Islet precursor cell (in vitro differentiated cells): ENCODE measurements at regions not wholly inside any gene's neighbourhood (a gene's known extent, or its start where the extent isn't known, plus 50 kb on each side); places are given as distances from the start of the nearest gene placed in this dataset.

Experiments used
- DNase-seq: peaks from one replicate; pipeline ENCODE4 v3.0.0-alpha.2; 2018

GRCh38 chr10:4373098-4373497 lies 452.9 kb upstream of the AKR1E2 start:
- DNase-seq = no peak

DNA sequence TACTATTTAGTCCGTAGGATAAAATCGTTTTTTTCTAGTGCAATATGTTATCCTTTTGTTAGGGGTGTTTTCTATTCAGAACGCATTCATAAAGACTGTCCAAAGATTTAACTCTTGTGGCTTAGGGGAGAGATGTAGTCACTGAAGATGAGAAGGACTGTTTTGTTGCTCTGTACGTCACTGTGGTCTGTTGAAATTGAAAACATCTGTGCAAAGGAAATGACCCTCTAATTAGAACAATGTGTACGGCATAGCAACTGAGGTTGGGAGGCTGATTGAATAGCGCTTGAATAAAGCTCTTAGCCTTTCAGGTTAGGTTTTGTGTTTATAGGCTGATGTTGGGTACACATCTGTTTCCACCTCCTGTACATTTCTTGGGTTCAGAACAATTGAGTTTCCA lies 453.4 kb upstream of the AKR1E2 start:
- no peak for DNase-seq

- no peak for DNase-seq
Measured at GRCh38 chr10:4371691-4372295, 454.2 kb upstream of the AKR1E2 start.

- DNase-seq = no peak
Measured at GRCh38 chr10:4370376-4370775, 455.6 kb upstream of the AKR1E2 start.

GRCh38 chr10:4361581-4361980 lies 464.4 kb upstream of the AKR1E2 start:
- no peak for DNase-seq

DNA sequence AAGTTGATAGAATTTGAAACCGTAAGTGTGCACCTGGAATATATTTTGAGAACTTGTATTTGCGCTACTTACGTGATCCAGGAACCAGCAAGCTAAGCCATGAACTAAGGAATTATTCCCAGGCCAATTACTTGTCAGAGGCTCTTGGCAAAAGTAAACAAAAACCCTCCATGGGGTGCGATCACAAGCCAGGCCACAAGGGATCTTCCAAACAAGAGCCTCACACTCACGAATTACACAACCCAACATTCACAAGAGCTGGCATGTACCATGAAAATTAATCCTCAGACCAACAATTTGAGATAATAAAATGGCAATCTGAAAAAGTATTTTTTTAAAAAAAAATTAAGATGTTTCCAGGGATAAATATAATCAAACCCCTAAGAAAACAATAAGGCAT lies 467.0 kb upstream of the AKR1E2 start:
- no peak for DNase-seq

DNA sequence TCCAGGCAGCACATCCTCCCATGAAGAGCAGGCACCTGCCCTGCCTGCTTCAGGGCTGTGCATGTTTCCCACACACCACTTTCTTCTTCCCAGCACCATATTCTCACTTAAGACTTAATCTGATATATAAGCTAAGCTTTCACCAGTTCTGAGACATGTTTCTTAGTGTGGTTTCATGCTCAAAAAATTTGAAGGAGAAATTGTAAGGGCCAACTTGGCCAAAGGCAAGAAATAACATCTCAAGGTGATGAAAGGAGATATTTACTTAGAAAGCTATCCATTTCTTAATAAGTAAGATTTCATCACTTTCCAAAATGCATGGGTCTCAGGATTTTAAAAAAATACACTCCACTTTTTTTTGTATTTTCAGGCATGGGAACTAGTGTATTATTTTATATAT lies 468.1 kb upstream of the AKR1E2 start:
- DNase-seq = no peak

DNA sequence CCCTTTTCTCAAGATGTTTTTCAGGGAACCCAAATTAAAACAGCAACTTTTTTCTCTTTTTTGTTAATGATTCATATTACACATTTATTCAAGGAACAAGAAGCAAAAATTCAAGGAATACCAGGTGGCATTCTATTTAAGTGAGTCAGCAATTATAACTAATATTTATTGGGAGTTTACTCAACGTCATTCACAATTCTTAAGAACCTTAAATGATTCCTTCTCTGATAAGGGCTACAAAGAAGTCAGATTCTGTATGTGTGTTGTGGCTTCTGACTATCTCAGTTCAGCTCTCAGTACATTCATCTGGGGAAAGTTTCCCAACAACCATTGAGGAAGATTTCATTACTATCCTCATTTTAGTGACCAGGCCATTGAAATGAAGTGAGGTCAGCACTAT lies 470.7 kb upstream of the AKR1E2 start:
- no peak for DNase-seq

DNA sequence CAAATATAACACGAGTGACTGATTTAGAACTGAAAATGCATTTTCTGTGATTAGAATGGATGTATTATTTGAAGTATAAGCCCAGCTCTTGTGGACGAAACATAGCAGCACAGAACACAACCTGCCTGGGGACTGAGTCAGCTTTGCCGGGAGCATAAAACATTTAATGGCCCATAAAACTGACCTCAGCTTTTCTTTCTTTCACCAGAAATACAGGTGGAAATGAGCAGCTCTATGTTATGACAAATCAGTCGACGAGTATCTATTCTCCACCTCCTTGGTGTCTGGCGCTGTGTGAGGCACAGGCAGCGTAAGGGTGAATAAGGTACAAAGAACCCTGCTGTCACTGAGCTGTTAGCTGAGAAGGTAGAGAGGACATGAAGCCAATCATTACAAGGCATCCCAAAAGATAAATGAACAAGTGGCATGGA lies 471.6 kb upstream of the AKR1E2 start:
- DNase-seq = peak; percentile 86

- DNase-seq = no peak
Measured at GRCh38 chr10:4353964-4354363, 472.0 kb upstream of the AKR1E2 start.

DNA sequence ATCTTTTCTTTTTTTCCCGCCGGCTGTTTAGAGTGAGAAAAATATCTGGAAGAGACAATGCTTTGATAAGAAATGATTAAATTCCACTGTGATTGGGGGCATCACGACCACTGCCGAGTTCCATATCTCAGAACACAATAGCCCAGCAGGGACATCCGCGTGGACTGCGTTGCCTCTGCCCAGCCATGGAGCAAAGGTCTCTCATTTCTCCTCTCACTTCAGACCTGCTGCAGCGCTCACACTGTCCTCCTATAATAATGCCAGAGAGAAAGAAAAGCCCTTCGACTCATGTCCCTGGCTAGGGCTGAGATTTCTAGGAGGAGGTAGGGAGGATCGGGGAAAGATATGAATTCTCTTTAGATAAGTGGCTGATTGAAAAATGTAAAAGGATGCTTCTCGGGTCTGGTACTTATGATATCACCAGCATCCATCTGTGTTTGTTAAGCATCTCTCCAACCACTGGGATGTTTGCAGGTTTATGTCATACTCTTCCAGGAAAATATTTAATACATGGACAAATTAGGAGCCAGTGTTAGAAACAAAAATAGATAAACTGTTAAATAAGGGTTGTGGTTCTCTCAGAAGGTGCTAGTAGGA lies 472.9 kb upstream of the AKR1E2 start:
- DNase-seq = no peak

GRCh38 chr10:4352414-4352961 lies 473.5 kb upstream of the AKR1E2 start:
- DNase-seq = no peak

DNA sequence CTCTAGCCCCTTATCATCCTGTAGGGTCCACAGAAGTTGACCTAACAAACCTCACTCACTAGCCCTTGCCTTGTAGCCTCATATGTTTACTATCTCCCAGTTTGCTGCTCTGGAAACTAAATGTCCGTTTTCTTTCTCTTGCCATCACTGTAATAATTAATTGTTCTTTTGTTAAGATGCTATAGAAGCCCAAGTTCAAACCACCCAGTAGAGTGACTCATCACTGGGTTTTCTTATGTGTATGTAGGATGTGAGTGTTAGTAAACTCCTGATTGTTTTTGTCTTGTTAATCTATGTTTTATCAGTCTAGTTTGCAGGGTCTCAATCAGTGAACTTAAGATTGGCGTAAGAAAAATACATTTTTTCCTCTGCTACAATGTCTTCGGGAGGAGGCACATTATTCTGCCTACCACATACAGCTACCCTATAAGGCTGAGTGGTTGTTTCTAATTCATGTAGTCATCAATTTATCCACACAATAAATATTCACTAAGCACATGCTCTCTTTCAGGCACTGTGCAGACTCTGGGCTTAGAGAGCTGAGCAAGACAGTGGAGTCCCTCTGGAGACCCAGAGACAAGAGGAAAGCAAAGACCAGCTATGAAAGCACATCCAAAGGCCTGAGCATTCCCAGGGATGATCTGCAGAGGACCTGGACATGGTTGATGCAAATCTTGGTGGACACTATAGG lies 474.1 kb upstream of the AKR1E2 start:
- no peak for DNase-seq

DNA sequence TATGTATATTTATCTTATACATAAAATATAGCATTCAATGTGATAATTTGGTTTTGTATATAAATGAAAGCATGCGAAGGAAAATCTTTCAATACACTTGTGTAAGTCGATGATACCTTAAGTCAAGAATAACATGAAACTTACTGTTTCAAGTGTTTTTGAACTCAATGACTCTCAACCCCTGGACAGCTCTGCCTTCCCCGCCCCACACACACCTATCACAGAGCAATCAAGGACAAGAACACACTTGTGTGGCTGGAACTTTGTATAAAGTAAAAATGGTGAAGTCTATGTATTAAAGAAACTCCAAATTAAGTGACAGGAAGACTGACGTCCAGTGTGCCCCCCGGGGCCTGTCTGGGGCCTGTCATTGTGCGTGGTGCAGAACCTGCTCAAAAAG lies 478.6 kb upstream of the AKR1E2 start:
- no peak for DNase-seq

GRCh38 chr10:4345877-4346646 lies 479.9 kb upstream of the AKR1E2 start:
- DNase-seq = no peak

DNA sequence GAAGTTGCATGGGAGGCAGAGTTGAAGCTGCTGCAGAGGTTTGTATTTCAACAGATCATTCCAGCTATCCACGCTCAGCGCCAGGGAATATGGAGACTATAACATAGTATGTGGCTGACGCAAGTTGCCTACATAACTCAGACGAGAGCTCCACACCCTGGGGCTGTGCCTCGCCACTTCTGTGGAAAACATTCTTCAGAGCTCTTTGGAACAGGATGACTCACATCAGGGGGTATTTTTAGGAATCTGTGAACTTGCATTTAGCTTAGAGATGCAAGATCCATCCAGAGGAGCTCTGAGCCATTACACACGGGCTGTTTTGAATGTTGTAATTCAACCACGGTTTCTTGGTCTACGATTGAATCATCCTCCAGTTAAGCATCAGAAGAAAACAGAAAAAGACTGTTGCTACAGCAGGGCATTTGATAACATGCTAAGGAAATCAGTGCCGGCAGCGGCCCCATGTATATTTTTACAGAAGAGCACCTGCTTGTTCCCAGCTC lies 481.5 kb upstream of the AKR1E2 start:
- DNase-seq = peak; percentile 98

DNA sequence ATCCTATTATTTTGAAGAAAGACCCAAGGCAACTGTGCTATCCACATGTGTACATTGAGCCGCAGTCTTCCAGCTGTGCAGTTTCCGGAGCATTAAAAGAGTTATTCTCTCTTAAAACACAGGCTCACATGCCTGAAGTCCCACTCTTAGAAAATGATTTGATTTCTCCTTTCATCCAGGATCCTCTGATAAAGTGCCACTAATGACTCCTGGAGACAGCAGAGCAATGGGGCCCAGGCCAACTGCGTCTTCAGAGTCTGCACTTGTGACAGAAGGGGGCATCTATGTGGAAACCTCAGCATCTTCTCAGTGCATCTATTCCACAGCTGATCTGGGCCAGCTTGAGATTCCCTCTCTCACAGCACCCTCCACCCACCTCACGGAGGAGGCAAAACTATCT lies 482.1 kb upstream of the AKR1E2 start:
- no peak for DNase-seq

- DNase-seq = no peak
Measured at GRCh38 chr10:4343091-4343490, 482.9 kb upstream of the AKR1E2 start.

- DNase-seq = no peak
Measured at GRCh38 chr10:4338768-4339167, 487.2 kb upstream of the AKR1E2 start.

DNA sequence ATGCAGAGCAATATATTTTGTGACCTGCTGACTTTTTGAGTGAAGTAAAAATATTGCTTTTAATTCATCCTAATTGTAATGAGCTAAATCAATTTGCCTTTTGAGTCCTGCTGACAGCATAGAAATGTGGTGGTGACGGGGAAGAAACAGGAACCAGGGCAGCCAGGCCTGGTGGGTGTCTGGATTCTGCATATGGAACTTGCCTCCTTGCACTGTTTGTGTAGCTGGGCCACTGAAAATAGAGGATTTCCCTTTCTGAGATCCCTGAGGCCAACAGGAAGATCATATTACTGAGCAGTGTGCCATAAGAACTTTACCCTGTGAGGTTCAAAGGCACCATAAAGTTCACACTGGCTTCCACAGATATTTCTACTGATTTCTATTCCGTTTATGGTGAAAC lies 488.4 kb upstream of the AKR1E2 start:
- no peak for DNase-seq

DNA sequence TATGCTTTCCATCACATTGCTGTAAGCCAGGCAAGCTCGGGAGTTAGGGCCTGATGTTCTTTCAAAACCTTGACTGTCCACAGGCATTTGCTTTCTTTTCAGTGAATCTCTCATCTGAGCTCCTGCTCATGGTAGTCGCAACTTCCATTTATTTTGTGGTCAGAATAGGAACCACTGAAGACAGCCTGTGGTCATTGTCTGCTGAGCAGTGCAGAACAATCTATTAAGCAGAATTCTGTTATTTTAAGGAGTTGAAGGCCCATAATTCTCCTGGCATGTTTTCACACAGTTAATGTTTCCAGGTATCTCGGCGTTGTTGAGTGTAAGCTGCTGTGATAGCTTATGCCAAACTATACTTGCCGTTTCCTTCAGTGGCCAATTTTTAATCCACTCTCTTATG lies 491.1 kb upstream of the AKR1E2 start:
- no peak for DNase-seq

DNA sequence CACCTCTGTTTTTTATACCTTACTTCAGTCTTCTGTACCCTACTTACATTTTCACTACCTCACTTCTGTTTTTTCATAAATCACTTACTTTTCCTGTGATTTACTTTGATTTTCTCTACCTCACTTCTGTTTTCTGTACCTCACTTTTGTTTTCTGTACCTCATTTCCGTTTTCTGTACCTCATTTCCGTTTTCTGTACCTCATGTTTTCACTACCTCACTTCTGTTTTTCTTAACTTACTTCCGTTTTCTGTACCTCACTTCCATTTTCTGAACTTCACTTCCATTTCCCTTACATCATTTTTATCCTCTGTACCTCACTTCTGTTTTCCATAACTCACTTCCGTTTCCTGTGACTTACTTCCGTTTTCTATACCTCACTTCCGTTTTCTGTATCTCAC lies 492.0 kb upstream of the AKR1E2 start:
- DNase-seq = no peak

- no peak for DNase-seq
Measured at GRCh38 chr10:4333459-4333894, 492.5 kb upstream of the AKR1E2 start.
